GM21526 (cell line): ENCODE measurements at regions not wholly inside any gene's neighbourhood (a gene's known extent, or its start where the extent isn't known, plus 50 kb on each side); places are given as distances from the start of the nearest gene placed in this dataset.
A peak's percentile ranks its signal among the peaks of the same experiment; 100 is the strongest.

Source experiments
- ATAC-seq: cut with Tn5 transposase; IDR thresholded peaks from one replicate; pipeline ENCODE4 v1.9.1; 2021; ENCODE audit warnings: moderate library complexity; ENCODE audit not compliant: unreplicated experiment, low FRiP score

DNA sequence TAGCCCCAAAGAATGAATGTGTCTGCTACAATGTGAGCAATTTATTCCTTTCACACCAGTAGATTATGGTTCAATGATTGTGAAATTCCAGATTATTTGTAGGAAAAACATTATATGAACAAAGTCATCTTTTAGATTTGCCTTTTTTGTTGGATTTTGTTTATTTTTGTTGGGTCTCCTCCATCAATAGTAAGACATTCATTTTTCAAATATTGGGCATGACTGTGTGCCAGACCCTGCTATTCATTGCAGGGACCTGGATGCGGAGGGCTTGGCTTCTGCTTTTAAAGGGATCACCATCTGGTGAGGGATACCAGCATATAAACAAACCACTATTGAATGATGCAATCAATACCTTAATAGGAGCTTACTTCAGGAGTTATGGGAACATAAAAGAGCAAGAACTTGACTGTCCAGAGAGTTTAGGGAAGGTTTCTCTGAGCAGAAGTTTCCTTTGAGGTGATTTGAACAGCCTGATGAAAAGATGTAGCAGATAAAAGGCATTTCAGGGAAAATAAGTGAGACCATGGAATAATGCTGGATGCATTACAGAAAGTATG, 486.7 kb downstream of the EPHA4 start:
- no peak for ATAC-seq

DNA sequence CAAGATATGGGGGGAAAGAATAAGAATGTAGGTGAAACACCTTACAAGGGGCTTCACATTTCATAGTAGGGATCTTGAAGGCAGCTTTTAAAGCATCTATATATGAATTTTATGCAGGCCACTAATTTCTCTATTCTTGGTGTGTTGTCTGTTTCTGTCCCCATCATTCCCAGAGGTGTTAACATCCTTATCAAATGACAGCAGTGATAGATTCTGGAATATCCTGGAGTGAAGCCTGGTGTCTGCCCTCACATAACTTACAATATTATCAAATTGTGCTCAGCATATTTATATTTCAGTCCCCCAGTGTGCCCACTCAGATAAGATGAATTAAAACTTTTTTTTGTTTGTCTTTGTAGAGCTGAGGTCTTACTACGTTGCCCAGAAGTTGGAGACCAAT, 486.2 kb downstream of the EPHA4 start:
- ATAC-seq, result no peak

DNA sequence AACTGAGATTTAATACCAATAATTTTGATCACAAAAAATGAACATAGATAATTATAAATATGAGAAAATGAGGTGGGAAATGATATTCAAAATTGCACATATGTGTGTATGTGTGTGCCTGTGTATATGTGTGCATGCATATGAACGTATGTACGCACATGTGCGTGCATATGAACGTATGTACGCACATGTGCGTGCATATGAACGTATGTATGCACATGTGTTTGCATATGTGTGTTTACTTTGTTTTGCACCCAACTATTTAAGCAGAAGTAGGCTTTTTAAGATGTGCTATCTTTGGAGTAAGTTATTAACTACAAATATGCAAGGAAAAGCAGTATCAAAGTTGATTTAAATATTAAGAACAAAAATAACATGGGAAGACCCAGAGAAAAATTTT, 484.3 kb downstream of the EPHA4 start:
- ATAC-seq, result no peak

DNA sequence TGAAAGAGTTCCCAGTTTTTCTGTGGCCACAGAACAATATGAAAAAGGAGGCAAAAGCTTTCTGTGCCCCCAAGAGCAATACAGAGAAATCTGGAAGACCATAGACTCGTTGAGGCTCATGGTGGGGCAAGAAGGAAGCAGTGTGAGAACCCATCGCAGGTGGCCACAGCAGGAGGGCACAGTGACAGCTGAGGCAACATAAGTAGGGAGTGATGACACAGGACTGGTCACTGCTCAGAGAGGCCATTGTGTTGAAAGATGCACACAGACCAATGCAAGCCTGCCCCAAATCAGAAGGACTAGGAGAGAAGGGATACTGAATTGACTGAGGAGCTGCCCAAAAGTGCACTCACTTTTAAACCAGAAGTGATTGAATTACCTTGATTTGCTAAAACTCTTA, 483.6 kb downstream of the EPHA4 start:
- no peak for ATAC-seq

DNA sequence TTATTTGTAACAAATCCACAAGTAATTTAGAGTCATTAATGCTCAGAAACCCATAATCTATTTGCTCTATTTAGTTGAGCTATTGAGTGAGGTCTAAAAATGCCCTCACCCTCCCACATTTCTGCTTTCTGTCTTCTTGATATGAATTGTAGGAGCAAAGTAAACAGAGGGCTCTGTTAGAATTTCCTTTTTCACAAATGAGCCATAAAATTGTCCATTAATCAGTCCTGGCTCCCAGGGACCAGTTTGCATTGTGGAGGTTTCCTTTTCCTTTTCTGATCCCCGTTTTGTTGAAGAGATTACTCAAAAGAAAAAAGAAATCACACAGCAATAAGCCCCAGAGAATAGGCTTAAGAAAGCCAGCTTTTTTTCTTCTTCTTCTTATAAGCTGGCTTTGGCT, 476.7 kb downstream of the EPHA4 start:
- ATAC-seq, result no peak

DNA sequence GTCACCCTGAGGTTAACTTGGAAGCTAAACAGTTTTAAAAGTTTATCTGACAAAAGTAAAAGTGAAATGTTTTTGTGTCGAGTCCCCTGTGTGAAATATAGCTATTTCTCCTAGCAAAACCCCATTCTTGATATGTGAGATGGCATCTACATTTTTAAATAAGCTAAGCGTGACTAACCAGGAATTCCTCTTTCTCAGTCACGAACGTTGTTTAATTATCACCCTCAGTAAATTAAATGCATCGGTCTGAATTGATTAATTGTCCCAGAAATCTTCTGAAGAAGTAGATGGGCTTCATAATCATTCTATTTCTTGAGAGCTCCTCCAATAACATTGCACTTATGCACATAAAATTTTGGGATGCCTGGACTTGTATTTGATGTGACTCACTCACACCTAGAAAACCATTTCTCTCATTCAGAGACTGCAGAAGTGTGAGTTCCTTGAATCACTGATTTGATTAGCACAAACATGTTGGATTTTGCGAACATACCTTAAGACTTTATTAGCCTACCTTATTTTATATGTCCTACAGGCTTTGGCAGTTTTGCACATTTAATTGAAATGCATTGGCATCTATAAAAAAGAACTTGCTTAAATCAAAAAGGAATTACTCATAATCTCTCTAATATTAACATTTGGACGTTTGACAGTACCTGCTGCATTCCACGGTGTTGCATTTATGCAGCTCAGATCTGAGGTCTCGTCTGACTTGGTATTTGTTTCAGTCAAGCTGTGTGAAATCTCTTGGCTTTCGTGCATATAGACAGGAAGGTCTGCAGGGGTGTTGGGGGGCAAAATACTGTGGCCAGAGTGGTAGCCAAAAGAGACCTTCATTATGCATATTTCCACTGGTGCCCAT, 475.2 kb downstream of the EPHA4 start:
- no peak for ATAC-seq

DNA sequence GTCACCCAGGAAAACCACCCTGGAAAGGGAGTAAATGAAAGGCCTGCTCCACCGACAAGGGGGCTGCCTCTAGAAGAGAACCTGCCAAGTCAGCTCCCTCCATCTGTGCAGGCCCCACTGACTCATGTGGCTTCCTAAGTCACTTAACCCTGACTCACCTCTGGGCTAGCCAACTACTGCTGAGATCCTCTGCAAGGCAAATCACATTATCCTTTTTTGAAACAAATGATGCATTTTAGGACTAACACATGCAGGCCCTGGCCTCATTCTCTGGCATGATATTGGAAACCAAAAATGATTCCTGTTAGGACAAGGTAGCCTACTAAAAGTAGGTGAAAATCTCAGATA, 474.6 kb downstream of the EPHA4 start:
- ATAC-seq, result no peak

DNA sequence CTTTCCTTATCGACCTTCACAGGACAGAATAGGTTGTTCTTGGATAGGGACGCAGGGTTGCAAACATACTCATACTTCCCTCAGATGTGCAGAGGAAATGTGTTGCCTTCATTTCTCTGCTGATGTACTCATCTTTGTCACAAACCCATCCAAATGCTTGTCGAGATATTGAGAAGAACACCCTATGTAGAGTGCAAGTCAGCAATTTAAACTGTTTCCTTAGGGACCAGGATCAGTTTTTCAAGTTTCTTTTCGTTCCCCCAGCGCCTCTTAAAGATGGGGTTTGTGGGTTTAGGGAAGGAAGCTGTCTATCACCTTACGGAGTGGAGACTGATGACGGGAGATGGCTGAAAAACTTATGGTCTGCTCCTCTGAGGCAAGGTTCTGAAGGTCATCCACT, 474.2 kb downstream of the EPHA4 start:
- ATAC-seq, result no peak

DNA sequence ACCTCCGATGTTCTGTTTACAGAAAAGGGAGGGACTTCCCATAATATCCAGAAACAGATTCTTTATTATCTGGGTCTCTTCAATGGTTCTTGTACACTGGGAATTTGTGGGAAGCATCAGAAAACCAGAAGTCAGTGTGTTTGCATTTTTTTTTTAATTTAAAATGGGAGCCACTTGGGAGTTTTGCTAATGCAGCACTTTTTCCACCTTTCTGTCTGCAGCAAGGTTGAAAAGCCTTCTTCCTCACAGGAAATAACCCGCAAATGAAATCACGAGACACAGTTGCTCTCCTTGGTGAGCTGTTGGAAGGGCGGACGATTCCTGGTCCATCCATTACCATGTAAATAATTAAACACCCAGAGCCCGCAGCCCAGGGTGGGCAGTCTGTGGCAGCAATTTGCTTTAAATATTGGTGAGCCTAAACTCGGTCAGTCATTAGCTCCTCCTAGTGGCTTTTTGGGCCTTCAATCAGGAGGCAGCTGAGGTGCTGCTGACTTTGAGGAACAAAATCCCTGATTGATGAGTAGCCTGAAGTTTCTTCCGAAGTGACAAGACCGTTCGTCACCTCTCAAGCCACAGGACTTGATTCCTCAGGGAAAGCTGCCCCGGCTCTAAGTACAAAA, 471.5 kb downstream of the EPHA4 start:
- ATAC-seq, result no peak

DNA sequence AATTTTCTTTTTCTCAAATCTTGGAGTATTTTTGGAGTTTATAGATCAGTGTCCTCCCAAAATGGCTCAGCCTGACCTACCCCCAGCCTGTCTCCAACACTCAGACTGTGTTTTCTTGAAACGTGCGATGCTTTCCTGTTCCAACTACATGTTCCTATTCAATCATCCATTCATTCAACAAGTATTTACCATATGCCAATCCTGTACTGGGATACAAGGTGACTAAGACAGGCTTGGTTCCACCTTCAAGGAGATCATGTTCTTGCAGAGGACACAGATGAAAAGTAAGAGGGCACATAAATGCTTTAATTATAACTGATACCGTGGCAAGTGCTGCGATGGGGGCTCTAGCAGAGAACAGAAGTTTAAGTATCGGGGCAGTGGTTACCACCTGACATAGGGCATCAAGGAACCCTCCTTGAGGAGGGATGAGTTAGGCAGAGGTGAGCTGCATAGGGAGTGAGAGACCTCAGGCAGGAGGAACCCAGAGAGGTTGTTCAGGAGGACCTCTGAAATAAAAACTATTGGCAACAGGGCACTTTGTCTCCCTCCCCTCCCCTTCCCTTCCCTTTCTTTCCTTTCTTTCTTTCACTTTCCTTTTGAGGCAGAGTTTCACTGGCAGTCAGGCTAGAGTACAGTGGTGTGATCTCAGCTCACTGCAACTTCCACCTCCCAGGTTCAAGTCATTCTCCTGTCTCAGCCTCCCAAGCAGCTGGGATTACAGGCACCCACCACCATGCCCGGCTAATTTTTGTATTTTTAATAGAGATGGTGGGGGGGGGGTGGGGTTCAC, 469.0 kb downstream of the EPHA4 start:
- ATAC-seq, result peak; percentile 56

DNA sequence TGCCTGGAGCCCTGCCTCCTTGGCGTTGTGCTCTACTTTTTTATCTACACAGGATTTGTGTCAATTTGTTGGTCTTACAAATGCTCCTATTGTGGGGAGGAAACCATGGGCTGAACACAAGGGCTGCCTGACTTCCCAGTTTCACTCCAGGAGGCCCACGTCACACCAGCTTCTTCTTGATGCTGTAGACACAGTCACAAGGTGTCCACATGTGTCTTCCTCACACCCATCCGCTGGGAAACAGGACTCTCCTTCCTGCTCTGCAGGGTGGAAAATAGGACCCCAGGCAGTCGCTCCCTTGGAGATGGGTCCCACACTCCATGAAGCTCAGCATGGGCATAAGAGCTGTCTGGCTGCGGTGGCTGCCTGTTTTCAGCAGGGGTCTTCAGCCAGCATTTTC, 468.2 kb downstream of the EPHA4 start:
- no peak for ATAC-seq

DNA sequence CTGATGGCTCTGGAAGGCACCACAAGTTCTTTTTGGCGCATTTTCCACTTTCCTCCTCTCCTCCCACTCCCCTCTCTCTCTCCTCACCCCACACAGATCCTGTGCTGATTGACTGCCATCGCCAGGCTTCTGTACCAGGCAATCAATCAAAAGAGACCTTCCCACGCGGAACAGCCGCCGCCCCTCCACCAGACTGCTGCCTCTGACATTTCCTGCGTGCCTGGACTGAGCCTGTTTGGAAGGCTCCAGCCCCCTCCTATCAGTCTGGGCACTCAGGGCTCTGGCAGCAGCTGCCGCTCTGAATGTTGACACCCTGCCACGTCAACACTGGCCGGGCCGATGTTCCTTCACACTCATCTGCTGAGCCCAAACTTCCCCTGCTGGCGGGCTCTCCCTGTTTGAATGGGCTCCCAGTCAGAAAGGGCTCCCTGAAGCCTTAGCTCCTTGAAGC, 467.7 kb downstream of the EPHA4 start:
- no peak for ATAC-seq

DNA sequence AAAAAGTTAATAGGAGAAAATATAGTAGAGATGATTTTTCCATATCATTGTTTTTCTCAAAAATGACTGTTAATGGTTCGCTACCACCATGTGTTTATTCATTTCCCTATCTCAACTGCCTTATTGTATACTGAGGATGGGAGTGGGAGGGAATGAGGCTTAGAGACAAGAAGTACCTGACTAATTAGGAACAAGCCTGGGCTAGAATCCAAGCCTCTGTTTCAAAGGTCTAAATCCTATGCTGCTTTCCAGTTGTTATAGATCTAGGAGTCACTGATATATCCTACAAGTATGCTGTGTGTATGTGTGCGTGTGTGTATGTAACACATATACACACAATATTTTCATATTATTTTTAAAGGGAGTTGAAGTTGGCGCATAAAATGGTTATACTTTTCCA, 465.9 kb downstream of the EPHA4 start:
- no peak for ATAC-seq

DNA sequence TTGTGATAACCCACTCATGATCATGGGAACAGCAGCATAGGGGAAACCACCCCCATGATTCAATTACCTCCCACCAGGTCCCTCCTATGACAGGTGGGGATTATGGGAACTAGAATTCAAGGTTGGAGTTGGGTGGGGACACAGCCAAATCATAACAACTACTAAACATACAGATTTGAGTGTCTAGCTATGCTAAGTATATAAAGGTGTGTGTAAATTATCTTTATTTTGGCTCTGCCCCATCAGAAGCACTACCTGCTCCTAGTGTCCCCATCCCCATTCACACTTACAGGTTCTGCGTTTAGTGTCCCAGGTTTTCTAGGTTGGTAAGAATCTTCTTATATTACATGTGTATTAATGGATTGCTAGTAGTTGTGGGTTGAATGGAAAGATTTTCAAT, 464.7 kb downstream of the EPHA4 start:
- ATAC-seq, result no peak

DNA sequence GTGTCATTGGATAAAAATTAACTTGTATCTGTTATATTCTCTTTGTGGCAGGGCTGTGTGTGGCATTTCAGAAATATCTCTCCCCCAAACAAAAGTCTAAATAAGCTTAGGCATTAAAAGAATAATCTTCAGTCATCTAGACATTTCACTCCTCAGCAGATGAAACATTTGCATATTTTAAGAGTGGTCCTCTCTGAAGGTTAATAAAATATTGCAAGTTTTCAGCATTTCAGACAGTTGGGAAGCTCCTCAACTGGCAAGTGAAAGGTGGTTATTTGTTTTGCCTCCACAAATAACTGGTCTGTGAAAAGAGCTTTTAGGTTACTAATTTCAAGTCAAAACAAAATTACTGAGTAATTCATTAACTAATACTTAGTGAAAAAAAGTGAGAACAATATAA, 462.6 kb downstream of the EPHA4 start:
- no peak for ATAC-seq

DNA sequence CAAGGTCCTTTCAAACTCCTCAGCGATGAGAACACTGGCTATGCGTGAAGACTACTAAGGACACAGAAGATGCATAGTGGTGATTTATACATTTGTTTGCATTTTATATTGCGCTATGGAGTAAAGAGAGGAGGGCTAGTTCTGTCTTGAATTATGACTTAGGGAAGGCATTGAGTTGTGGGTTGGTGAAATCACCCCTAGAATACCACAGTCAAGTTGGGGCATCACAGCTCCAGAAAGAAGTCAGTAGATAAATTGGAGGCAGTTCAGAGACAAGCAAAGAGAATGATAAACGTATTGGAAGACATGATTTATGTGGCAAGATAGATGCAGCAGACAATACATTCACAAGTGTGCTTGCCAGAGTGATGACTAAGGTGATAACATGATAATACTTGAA, 460.4 kb downstream of the EPHA4 start:
- ATAC-seq, result no peak

DNA sequence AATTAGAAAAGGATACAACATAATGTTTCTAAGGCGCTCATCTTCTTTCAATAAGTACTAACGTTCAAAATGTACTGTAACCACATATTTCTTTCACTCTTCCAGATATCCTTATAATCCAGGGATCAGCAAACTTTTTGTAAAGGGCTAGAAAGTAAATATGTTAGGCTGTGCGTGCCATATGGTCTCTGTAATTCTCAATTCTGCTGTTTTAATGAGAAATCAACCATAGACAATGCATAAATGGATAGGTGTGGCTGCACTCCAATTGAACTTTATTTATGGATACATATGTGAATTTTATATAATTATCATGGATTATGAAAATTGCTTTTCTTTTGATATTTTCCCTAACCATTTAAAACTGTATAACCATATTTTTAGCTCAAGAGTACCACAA, 459.4 kb downstream of the EPHA4 start:
- ATAC-seq, result no peak

DNA sequence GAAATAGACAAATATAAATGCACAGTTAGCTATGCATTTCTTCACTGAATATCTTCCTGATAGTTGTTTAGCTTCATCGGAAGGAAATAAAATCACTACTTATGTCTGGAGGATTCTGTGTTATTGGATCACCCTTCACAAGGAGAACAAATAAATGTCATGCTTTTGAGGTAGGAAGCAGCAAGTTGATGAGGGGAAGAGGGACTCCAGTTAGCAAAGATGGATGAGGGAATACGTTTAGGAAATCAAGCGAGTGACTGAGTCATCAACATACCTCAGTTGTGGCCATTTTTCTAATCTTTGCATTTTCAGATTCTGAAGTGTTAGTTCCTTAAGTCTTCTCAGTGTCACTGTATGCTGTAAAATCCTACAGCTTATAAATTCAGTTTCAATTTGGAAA, 456.2 kb downstream of the EPHA4 start:
- no peak for ATAC-seq

DNA sequence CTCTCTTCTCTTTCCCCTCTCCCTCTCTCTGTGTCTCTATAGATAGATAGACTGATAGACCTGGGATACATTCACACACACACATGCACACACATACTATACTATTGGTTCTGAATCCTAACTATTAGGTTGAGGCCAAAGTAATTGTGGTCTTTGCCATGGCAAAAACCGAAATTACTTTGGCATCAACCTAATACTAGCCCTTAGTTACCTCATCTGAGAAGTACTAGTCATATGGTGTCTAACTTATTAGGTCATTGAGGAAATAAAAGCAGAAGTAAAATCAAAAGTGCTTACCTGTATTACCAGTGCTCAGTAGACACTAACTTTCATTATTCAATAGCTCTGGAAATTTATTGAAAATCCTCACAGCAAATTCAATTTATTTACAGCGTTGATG, 451.5 kb downstream of the EPHA4 start:
- ATAC-seq, result peak; percentile 61

DNA sequence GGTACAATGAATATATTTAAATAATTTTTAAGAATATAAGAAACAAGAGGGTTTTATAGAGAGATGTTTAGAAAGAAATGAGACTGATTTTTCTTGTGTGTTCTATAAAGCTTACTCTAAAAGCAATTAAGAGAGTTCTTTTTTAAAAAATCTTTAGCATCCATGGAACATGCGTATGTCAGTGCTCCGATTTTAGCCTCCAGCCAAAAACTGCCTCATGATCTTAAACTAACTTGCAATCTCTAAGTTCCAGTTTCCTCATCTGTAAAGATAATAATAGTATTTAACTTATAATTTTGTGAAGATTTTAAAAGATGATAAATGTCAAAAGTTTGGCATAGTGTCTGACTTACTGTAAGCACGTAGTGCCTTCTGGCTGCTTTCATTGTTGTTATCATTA, 448.7 kb downstream of the EPHA4 start:
- no peak for ATAC-seq

DNA sequence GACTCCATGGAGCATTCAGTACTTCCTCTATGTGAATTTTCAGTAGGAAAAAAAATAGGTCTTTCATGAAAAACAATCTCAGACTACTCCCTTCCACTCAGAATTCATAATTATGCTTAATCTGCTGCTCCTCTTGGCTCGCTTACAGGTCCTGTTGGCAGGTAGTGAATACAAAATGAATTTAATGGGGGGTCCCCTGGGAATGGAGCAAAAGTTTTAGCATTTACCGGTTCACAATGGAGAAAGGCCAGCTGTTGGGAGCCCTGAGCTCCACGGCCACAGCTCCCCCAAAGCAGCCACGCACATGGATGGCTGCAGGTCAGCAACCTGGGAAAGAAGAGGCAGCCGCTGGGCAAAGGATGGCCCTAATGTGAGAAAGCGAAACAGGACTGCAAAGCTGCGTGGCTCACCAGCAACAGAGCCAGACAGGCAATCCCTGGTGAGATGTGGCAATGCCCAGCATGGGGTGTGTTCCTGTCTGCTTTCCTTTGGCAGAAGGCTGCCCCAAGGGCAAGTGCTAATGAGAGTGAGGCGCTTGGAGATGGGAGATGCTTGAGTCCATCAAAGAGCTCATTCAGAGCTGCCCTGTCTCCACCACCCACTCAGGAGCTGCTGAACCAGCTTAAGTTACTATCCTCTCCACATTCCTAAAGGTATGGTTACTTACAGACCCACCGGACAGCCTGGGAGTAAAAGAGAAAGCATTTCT, 447.4 kb downstream of the EPHA4 start:
- no peak for ATAC-seq
